C1 segment of cervical spinal cord (tissue), 14 donors: ENCODE measurements at regions not wholly inside any gene's neighbourhood (a gene's known extent, or its start where the extent isn't known, plus 50 kb on each side); places are given as distances from the start of the nearest gene placed in this dataset.

Source experiments
- DNase-seq, 14 donors: peaks; one replicate each; lab custom pipeline; 2025; lab: John Stamatoyannopoulos, UW

DNA sequence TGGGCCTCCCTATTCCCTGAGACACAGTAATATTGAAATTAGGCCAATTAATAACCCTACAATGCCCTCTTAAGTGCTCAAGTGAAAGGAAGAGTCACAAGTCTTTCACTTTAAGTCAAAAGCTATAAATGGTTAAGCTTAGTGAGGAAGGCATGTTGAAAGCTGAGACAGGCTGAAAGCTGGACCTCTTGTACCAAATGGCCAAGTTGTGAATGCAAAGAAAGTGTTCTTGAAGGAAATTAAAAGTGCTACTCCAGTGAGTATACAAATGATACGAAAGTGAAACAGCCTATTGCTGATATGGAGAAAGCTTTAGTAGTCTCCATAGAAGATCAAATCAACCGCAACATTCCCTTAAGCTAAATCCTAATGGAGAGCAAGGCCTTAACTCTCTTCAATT lies 140.8 kb downstream of the PTCSC3 start:
- DNase-seq, result no peak

DNA sequence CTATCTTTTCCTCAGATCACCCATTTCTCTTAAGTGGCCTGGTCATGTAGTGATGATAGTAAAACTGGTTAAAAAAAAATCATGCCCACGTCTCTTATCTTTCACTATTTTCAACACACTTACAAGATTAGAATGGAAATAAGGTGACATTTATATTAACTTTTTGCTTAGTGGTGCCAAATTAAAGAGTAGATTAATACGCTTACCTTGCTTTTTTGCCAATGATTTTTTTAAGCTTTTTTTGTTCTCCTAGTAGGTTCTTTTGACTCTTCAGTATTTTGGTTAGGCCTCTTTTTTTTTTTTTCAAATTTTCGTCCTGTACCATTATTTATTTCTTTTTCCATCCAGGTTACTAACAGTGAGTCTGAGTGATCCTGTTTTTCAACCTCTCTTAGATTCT lies 147.9 kb downstream of the PTCSC3 start:
- DNase-seq, result no peak

DNA sequence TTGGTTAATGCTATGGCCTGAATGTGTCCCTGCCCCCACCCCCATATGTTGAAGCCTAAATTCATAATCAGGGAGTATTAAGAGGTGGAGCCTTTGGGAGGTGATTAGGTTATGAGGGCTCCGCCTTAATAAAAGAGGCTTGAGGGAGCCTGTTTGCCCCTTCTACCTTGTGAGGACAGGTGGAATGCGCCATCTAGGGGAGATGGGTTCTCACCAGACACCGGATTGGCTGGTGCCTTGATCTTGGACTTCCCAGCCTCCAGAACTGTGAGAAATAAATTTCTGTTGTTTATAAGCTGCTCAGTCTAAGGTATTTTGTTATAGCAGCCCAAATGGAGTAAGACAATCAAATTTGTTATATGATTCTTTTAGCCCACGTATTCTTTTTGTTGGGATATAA lies 148.3 kb downstream of the PTCSC3 start:
- no peak for DNase-seq

DNA sequence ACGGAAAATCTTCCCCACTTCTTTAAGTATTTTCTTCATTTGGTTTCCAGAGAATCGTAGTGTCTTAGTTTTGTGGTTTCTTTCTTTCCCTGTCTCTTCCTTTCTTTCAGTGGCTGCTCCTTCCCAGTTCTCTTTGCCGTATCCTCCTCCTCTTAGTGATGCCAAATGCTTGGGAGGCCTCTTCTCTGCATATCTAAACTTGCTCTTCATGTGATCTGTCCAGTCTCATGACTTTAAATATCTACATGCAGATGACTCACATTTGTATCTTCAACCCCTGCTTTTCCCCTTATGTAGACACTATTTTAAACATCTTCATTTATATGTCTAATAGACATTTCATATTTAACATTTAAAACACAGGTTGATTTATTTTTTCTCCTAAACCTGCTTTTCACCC lies 149.2 kb downstream of the PTCSC3 start:
- no peak for DNase-seq

DNA sequence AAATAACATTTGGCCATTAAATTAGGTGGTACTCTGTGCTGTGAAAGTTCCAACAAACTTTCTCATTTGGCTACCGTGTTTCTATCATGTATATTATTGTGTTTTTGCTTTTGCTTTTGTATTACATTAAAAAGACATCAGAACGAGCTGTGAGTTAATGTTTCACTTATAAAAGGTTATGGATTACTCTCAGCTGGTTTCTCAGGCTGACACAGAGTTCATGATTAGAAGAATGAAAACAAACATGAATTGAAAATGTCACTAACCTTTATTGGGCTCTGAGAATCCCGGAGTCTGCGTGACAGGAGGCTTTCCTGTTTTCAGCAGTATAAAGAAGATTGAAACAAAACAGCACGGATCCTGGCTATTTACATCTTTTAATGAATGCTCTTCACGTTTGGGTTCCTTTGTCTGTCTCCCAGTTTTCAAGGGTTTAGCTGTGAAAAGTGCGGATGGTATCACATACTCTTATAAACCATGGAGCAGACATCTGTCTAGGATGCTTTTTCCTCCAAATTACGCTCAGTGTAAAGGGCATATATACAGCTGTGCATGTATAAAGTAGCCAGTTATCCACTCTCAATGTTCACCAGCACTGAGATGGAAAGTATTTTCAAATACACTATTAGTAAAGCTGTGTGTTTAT lies 153.6 kb downstream of the PTCSC3 start:
- DNase-seq, result peak in 1 of 14 donors; percentile 15

DNA sequence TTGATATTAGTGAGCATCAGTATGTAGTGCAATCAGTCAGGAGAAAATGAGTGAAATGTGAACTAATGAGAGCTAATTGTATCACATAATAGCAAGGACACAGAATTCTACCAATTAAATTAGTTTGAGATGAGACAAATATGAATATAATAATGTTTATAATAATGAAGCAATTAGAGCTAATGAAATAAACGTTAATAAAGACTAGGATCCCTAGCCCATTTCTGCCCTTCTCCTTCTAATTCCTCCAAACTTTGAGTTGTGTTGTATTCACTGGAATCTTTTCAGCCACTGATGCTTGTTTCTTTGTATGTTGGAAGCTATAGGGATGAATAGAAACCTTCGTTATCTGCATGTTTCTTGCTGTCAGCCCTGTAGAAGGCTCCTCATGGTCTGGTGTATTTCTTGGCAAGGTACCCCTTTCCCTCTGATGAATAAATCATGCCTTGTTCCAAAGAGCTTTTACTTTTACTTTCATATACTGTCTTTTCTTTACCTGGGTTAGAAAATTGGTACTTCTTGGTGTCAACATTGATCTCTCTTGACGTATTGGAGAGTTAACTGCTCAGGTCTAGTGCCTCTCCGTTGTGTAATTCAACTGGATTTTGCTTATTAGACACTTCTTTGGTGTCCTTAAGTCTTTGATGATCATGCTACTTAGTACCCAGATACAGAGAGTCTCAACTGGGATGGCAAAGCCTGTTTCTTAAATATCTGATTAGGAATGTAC lies 154.8 kb downstream of the PTCSC3 start:
- peak in 1 of 14 donors; percentile 40 for DNase-seq

DNA sequence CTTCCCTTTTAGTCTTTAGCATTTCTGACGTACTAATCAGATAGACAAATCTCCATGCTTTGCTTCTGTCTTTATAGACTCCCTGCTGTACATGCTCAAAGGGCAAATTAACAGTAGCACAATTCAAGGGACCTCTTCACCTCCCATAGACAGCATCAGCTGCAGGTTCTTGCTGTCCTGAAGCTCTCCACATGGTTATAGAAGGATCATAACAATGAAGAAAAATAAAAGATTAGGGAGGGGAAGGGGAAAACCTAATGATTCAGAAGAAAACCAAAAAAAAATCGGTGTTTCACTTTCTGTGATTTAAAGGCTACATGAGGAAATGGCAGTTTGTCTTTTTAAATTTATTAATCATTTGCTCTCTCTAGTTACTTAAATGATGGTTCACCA lies 155.5 kb downstream of the PTCSC3 start:
- no peak for DNase-seq

DNA sequence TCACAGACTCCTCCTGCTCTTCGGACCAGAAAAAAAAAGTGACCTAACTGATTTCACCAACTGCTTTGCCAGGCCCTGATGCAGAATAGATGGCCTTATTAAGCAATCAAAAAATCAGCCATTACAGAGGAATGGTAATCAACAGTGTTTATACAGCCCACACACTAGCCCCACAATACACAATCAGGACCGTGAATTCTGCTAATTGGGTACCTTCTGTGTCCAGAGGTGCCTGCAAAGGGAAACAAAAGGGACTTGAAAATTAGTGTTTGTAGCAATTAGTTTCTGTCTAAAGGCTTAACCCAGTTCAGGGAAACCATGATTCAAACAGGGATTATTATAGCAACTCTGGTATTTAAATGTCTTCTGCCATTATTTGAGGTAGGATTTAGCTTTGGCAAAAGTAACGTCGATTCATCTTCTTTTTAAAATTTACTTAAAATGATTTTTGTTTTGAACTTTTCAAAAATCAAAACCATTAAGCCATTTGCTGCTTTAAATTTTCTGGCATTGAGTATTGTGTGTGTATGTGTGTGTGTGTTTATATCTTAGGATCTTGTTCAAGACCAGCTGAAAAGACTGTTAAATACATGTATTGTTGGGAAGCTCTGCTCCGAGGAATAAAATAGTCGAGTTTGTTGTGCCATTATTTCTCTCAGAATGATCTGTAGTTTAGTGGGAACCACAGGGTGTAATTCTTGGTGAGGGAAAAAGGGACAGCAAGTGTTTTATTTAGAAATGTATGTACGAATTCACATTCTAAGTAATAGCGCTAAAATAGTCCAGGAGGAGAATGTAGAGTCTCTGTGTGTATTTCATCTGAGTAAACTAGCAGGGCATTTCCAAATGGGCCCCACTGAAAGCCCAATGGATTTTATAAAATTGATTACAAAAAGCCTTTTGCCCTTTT lies 156.1 kb downstream of the PTCSC3 start:
- peak in 1 of 14 donors; percentile 18 for DNase-seq

DNA sequence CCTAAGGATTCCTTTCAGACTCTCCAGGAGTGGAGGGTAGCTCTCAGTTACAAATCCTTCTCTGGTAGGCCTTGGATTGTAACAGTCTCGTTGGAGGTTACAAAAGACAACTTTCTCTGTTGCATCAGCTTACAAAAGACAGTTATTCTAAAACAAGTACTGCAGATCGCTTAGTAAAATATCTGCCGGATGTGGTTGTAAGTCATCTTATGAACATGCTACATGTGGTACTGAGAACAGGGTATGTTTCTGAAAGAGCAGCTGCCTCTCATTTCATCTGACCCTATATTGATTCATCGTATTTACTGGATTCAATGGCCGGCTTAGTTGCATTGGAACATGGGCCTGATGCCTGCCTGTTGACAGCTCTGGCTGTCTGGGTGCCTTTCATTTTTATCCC lies 157.4 kb downstream of the PTCSC3 start:
- DNase-seq, result no peak

DNA sequence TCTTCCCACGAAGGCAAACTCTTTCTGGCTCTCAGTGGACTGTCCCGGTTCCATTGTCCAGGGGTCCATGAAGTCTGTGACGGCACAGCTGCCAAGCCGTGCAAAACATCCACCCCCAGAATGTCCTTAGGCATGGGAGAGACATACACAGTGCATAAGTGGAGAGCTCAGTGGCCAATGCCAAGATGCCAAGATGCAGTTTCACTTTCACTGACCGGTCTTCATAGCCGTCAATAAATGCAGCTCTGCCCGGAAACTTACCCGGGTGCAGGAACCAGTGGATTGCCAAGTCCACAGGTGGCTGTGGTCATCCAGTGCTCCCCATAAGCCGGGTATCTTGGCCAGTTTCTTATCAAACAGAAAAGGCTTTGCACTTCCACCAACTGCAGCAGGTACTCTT lies 162.3 kb downstream of the PTCSC3 start:
- DNase-seq, result peak in 1 of 14 donors; percentile 38

DNA sequence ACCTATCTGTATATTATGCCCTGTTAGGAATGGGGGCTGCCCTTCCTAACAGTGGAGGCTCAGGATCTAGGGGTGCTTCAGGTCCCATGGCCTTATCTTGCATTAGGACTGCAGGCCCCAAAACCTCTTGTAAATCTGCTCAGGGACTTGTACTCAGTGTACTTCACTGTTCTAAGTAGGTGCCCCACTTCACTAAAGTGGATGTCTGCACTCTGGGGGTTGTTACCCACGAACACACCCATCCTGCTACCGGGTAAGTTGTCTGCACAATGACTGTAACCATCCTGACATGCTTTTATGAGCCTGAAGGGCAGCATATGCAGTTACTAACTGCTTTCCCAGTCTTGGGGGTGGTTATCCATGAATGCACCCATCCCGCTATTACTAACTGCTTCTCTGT lies 163.0 kb downstream of the PTCSC3 start:
- no peak for DNase-seq

DNA sequence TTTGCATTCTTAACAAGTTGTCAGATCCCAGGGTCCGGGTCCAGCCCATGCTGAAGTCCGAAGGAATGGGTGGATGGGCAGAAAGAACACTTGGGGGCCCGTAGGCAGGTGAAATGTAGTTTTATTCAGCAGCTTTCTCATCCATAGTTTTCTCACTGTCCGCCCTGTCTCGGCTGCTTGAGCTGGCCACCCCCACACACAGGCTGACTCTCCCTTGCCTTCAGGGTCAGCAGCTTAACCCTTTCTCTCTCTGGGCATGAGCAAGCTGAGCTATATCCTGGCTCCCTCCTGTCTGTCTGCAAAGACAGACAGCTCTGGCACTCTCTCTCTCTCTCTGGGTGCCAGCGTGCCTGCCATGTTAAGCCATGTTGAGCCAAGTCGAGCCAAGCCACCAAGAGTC lies 163.9 kb downstream of the PTCSC3 start:
- DNase-seq, result no peak

DNA sequence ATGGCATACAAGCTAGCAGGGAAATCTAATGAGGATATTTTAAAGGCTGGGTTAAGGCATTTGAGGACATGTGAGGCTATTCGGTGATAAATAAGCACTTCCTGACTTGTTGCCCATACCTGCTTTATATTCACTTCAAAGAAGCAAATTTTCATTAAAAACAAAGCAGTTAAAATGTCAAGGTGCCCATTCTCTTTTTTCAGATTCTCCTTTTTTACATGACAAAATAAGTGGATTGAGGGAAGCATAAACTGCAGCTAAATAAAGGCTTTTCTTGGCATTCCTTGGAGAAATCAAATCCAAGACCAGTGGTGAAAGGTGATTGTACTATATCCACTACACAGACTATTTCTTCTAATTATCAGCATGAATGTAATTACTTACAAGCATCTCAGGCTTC lies 166.9 kb downstream of the PTCSC3 start:
- DNase-seq, result no peak

DNA sequence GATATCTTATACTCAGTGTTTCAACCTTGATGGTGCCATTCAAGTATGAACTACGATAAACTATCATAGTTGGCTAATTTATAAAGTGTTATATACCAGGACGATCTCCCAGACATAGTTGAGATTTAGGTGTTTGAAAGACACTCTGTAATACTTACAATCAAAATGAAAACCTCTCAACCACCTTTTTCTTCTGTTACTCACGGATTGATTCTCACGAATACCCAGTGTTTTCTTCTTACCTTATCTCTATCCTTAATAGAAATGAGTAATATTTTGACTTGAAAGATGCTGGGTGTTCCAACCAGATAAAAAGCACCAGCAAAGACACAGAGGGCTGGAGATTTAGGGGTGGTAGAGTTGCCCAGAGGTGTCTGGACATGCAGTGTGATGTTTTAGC lies 169.9 kb downstream of the PTCSC3 start:
- DNase-seq, result no peak

DNA sequence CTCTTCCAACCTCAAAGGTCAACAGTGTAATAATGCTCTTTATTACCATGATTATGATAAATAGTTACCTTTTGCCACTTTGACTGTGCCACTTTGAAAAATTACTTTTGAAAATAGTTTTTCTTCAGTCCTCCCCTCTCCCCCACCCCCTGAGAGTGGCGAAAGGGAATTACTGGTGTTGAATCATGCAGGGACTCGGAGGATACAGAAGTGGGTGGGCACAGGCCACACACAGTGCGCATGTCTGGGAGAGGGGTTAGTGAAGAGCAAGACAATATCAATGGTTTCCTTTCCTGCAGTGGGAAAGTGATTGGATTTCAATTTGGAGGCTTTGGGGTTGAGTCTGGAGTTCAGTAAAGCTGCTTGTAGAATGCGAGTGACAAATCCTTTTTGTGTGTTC lies 170.9 kb downstream of the PTCSC3 start:
- DNase-seq, result no peak

DNA sequence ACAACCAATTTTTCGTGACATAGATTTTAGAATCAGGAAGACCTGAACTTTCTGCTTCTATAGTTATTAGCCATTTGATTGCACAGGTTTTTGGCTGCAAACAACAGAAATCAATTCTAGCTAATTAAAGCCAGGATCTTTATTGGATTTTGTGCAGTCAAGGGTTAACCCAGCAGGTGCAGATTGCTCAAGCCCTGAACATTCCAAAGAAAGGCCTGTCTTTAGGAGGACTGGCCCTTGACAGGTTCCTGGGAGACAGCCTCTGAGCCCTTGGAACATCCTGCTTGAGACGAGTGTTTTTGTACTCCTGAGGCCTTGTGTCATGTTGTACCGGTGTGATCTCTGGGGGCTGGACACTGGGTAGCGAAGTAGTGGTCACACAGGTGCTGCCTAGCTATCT lies 174.6 kb downstream of the PTCSC3 start:
- no peak for DNase-seq

DNA sequence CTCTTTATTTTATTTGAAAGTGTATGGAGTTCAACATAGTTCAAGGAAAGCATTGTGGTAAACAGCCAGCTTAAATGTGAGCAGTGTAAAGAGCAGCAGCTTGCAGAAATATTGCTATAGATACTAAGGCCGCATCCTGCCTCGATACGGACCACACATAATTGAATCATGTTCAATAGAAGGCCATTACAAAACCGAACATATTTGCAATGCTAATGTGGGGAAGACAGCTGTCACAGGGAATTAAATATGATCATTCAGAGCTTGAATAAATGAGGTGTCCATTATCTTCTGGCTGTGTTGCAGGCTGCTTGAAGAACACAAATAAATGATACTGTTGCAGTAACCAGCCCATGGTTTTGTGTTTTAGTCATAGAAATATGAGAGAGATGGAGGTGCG lies 173.2 kb downstream of the BRMS1L start:
- no peak for DNase-seq

DNA sequence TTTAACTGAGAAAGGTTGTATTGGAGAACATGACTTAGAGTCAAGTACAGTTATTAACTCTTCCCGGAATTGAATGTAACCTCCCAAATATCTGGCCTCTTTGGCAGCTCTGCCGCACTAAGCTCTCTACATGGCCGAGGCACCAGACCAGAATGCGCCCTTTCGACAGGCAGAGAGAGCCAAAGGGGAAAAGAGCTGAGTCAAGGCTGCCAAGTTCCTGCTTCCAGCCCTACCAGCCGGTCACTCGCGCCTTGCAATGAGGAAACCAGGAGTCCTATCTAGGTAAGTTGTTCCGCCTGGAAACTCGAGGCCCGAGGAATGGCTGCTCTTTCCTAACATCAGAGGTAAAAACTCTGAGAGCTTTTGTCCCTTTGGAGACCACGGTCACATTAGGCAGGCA lies 172.2 kb downstream of the BRMS1L start:
- peak in 2 of 14 donors; percentile 30 to 40 for DNase-seq

DNA sequence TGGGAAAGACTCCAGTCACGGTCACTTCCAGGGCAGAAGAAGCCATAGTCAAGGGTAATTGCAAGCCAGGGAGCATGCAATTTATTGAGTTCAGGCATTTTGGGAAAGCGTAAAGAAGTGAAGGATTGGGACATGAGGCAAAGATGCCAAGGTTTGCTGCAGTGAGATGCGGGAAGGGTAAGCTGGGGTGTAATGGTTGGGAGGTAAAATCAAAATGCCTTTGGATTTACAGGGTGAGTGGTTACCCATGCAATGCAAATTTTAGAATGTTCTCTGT lies 167.5 kb downstream of the BRMS1L start:
- DNase-seq, result no peak

DNA sequence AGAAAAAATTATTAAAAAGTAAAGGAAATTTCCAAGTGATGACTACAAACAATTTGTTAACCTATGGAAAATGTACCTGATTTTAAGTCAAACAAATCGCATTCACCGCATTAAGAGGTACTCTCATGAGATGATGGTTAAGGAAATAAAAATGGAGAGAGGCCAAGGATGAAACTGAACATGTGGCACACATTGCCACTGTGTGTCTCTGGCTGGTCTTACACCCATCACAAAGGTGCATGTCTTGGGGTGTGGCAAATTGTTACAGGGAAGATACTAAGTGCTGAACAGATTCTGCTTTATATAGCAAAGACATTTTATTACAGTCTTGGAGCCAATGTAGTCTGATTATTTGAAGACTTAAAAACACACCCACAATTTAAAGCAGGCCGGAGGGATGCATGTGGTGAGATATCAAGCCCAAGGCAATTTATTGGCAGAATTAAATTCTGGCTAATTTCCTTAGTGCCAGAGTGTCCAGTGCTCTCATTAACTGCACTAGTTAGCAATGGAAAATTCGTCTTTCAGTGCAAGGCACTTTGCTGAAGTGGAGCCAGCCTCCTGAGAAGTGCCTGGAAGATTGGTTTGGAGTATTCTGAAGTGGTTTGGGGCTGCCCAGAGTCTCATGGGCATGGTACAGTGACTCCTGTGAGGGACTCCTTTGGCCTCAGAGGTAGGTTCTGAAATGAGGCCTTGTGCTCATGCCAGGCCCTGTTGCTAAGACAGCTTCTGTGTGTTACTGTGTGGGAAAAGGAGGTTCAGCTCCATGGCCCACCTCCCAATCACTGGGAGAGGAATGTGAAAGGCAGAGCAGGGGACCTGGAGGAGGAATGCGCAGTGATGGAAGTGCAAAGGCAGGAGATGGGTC lies 166.9 kb downstream of the BRMS1L start:
- DNase-seq, result peak in 5 of 14 donors; percentile 13 to 43 (median 26)

DNA sequence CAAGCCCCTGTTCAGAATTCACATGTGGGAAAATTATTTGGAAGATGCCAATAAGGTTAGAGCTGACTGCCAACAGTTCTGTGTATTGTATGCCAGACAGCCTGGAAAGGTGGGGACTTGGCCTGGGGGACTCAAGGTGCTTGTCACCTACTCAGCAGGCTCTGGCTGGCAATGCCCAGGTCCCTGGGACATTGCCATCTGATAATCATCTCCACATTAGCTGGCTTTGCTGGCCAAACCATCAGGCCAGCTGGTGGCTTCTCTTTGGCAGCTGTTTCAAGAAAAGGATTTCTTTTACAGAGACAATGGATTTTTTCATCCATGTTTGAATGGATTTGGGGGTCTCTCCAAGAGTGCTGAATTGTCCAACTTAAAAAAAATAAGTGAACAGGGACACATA lies 165.2 kb downstream of the BRMS1L start:
- peak in 3 of 14 donors; percentile 28 to 34 (median 33) for DNase-seq

DNA sequence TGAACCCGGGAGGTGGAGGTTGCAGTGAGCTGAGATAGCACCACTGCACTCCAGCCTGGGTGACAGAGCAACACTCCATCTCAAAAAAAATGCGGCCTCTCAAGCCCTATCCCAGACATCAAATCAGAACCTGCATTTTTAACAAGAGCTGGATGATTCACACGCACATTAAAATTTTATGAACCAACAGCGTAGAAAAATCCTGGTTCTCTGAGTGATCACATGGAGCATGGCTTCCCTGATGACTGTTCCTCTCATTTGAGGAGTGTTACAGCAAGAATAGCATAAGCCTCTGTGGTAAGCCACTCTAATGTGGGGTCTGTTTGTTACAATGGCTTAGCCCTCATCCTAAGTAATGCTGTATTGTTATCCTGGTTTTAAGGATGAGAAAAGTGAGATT lies 163.6 kb downstream of the BRMS1L start:
- no peak for DNase-seq
